Amniotic epithelial cell (primary cell): ENCODE measurements at regions not wholly inside any gene's neighbourhood (a gene's known extent, or its start where the extent isn't known, plus 50 kb on each side); places are given as distances from the start of the nearest gene placed in this dataset.
"Not testable (repeated sequence)": the region's sequence is repeated elsewhere in the genome, so short reads cannot be mapped to it uniquely, and the experiment has no call there.

Experiments used
- DNase-seq: peaks from one replicate; pipeline ENCODE4 v3.0.0-alpha.2; 2010; ENCODE audit warnings: low read depth

DNA sequence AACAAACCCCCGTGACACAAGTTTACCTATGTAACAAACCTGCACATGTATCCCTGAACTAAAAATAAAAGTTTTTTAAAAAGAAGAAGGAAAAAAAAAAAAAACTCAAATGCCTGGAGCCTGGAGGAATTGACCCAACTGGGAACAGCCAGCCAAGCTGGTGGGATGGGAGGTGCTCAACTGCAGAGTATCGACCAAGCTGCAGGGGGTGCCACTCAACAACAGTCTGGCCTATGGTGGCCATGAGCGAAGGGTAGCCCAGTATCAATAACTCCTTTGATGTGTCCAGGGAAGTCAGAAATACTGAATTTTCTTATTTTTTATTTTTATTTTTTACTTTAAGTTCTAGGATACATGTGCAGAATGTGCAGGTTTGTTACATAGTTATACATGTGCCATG is 310.3 kb upstream of the DLGAP1 start:
- no peak for DNase-seq

GRCh38 chr18:4762330-4762729 is 307.2 kb upstream of the DLGAP1 start:
- no peak for DNase-seq

- DNase-seq, result no peak
Observed at GRCh38 chr18:4758980-4759379, 303.9 kb upstream of the DLGAP1 start.

- no peak for DNase-seq
Observed at GRCh38 chr18:4755848-4756247, 300.7 kb upstream of the DLGAP1 start.

DNA sequence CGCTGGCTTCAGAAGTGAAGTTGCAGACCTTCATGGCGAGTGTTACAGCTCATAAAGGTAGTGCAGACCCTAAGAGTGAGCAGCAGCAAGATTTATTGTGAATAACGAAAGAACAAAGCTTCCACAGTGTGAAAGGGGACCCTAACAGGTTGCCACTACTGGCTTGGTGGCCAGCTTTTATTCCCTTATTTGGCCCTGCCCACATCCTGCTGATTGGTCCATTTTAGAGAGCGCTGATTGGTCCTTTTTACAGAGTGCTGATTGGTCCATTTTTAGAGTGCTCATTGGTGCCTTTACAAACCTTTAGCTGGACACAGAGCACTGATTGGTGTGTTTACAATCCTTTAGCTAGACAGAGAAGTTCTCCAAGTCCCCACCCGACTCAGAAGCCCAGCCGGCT is 298.0 kb upstream of the DLGAP1 start:
- DNase-seq, result not testable (repeated sequence)

GRCh38 chr18:4751523-4751922 is 296.4 kb upstream of the DLGAP1 start:
- DNase-seq, result no peak

DNA sequence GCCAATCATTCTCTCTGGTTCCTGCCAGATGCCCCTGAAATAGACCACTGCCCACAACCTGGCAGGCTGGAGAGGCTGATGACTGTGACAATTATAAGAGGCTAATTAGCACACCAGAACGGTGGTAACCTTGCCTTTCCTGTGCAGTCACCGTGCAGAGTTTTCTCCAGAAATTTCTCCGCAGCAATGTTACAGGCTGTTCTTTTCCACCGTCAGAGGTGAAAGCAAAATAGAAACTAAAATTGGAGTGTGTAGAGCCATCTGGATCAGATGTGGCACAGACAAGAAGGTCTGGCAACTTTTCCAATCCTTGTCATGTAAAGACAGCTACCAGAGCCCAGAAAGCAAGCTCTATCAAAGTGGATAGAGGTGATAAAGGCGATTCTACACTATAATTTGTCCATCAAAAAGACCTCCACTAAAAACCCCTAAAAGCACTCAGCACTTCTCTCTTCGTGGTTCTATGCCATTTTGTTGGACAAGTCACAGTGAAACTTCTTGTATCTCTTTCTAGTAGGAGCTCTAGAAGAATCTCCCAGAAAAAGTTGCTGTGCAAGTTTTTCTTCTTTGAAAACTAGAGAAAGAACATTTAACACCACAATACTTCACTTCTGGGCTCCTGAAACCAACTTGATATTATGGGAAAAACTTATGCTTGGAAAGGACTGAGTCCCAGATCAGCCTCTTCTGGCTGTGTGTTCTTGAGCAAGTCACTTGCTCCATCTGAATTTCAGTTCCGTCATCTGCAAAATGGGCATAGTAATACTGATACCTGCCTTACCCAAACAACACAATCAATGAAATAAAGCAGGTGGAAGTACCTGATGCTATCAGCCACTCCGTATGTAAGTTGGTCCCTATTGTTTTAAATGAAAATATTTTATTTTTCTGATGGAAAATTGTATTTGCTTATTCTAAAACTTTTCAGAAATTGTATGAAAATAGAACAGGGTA is 295.6 kb upstream of the DLGAP1 start:
- DNase-seq, result no peak

DNA sequence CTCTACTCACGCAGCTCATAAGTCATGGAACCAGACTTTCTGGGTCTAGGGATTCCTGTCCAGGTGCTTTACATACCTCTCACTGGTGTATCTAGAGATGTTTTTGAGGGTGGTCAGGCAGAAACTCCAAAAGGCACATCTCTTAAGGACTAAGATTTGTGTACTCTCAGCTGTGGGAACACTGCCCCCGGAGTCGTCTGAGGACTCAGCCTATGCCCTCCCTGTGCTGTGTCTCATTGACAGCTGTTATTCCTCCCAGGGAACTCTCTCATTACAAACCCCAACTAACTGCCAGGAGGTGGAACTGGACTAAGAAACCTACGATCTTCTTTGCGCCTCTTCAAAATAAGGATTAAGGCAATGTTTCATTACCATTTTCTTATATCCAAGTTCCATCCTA is 293.9 kb upstream of the DLGAP1 start:
- no peak for DNase-seq

DNA sequence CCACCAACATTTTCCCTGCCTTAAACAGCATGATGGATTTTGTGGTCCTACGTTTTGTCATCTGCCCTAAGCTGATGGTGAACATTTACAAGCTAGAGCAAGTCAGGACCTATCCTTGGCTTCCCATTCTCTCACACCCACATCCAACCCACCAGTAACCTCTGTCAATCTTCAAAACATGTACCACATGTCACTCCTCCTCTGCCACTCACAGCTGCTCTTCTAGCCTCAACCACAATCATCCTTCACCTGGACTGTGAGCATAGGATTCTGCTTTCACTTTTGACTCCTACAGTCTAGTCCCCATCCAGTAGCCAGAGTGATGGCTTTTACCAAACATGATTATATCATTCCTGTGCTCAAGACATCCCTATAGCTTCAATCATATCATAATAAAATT is 279.8 kb upstream of the DLGAP1 start:
- DNase-seq, result no peak

- no peak for DNase-seq
Observed at GRCh38 chr18:4734021-4734420, 278.9 kb upstream of the DLGAP1 start.

GRCh38 chr18:4721545-4721944 is 266.4 kb upstream of the DLGAP1 start:
- no peak for DNase-seq

DNA sequence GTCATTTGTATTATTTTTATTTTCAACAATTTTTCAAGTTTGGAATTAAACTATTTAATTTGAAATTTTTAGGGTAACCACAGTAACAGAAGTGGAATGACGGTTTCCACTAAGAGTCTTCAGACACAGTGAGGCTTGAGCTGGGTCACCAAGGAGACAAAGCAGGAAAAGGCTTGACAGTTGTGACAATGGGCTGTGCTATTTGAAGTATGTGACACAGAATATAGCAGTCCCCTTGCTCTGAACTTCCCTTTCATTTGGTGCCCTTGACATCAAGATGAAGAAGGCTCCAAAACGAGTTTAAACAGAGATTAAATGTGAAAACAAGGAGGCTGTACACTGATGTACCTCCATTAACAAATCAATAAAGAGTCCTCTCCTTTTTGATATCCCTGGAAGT is 265.4 kb upstream of the DLGAP1 start:
- no peak for DNase-seq

- no peak for DNase-seq
Observed at GRCh38 chr18:4705894-4706293, 250.8 kb upstream of the DLGAP1 start.

- no peak for DNase-seq
Observed at GRCh38 chr18:4704781-4705180, 249.7 kb upstream of the DLGAP1 start.

- DNase-seq, result no peak
Observed at GRCh38 chr18:4691836-4692235, 236.7 kb upstream of the DLGAP1 start.

DNA sequence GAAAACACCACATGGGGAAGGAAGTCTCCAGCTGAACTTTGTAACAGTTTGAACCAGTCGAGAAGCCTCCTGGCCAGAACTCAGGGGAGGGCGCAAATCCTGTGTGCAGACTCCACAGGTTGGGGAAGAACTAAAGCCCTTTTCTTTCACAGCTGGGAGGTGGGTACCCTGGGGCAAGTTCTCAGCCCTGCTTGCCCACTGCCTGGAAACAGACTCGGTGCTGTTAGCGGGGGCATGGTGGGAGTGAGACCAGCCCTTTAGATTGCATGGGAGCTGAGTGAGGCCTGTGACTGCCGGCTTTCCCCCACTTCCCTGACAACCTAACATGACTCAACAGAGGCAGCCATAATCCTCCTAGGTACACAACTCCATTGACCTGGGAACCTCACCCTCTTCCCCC is 223.6 kb upstream of the DLGAP1 start:
- not testable (repeated sequence) for DNase-seq

DNA sequence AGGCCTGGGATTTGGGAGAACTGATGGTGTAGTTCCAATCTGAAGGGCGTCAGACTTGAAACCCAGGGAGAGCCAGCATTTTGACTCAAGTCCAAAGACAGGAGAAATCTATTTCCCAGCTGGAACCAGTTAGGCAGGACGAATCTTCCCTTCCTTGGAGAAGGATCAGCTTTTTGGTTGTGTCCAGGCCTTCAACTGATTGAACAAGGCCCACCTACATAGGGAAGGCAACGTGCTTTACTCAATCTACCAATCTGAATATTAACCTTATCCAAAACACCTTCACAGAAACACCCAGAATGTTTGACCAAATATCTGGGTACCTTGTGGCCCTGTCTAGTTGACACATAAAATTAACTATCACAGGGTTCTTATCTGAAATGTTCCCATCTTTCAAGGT is 221.9 kb upstream of the DLGAP1 start:
- DNase-seq, result no peak

DNA sequence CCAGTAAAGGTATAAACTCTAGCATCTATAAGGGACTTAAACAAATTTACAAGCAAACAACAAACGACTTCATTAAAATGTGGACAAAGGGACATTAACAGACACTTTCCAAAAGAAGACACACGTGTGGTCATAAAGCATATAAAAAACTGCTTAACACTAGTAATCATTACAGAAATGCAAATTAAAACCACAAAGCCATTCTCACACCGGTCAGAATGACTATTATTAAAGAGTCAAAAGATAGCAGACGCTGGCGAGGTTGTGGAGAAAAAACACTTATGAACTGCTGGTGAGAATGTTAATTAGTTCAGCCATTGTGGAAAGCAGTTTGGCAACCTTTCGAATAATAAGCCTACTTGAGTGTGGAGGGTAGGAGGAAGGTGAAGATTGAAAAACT is 217.1 kb upstream of the DLGAP1 start:
- DNase-seq, result no peak

- DNase-seq, result no peak
Observed at GRCh38 chr18:4658804-4659203, 203.7 kb upstream of the DLGAP1 start.

- no peak for DNase-seq
Observed at GRCh38 chr18:4653418-4653817, 198.3 kb upstream of the DLGAP1 start.

DNA sequence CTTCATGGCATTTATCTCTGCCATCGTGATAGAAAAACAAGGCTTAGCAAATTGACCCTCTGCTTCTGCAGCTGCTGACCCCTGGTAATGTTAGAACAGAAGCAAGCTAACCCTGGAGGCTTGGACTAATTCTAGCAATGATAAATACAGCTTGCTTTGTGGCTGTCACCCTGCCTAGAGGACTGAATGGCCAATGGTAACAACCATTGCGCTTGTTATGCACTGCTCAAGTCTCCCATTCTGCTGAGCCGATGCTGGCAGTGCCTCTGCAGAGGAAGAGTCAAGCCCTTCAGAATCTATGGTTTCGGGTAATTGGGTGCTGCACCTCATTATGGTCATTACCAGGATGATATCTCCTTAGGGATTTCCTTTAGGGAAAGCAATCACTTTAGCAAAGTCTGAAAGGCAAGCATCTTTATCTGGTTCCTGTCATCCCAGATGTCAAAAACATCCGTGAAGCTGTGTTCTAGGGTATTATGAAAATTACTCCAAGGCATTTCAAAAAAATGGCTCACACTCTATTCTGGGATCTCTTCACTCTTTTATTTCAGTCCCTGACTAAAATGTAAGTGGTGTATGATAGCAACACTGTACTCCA is 186.8 kb upstream of the DLGAP1 start:
- no peak for DNase-seq

DNA sequence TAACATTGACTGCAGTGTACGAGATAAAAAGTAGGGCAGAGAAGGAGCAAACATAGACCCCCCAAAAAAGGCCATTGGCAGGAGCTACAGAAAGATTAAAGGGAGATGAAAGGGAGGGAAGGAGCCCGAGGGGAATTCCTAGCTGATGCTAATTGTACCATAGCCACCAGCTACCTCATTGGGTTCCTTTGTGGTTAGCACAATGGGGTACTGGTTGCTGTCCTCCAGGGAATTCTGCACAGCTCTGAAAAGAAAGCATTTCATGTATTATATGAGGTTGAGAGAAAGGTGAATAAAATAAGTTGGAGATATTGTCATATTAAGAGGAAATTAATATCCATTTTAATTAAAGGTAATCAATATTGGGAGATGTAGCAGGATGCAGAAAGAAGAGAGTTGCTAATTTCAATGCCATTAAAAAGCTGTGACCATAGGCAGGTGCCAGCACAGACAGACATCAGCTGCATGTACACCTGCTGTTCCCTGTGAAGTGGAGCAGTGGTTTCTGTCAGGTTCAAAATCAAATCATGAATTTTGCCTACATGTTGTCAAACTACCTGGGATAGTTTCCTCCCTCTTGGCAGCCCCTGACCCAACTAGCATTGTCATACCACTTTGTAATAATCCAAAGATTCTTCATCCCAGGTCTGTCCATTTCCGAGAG is 185.4 kb upstream of the DLGAP1 start:
- no peak for DNase-seq
